Urothelium cell line (cell line): ENCODE measurements at regions not wholly inside any gene's neighbourhood (a gene's known extent, or its start where the extent isn't known, plus 50 kb on each side); places are given as distances from the start of the nearest gene placed in this dataset.
"Not testable (repeated sequence)": the region's sequence is repeated elsewhere in the genome, so short reads cannot be mapped to it uniquely, and the experiment has no call there.

Experiments
- DNase-seq: peaks from one replicate; pipeline ENCODE4 v3.0.0; 2011; ENCODE audit warnings: low spot score, mixed read lengths
- FAIRE-seq: peaks from 2 replicates; lab custom pipeline; 2011; peaks lifted over from hg19 to GRCh38; lab: Jason Lieb, UNC

- FAIRE-seq (no peak), DNase-seq (no peak)
Observed at GRCh38 chr15:62856466-62857246, 185.9 kb upstream of the TPM1 start.

DNA sequence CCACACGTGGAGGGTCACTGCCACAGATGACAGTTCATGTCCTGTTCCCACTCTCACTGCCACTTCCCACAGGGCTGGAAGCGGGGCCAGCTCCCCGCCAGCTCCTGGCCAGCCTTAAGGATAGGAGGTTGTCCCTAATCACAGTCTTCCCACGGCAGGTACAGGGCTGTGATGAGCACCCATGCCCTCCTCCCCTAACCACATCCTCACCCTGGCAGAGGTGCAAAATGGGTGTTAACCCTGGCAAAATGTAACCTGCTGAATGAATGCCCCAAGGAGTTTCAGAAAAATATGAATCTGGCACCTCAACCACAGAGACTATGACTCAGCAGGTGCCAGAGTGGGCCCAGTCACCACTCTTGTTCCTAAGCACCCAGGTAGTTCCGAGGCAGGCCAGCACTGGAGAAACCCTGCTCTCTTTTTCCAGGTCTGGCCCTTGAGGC lies 185.1 kb upstream of the TPM1 start:
- peak; percentile 87 for DNase-seq
- peak; percentile 44 for FAIRE-seq

DNA sequence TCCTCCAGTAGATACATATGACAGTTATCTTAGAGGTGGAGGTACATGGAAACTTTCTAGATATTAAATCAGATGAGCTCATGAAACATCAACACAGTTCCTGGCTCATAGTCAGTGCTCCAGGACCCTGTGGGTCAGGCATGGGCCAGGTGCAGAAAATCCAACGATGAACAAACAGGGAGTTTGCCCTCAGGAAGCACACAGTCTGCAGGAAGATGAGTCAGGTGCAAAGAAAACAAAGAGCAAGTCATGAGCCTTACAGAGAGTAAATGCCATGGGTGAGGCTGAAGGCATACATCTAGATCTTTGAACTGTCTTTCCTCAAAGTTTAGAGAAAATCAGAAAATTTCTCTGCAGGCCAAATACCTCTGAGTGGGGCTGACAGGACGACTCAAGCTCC lies 184.2 kb upstream of the TPM1 start:
- peak; percentile 37 for FAIRE-seq
- no peak for DNase-seq

DNA sequence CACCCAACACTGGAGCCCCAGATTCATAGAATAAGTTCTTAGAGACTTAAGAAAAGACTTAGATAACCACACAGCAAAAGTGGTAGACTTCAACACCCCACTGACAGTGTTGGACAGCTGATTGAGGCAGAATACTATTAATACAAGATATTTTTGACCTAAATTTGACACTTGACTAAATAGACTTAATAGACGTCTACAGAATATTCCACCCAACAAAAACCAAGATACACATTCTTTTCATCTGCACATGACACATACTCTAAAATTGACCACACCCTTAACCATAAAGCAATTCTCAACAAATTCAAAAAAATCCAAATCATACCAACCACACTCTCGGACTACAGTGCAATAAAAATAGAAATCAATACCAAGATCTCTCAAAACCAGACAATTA lies 179.8 kb upstream of the TPM1 start:
- FAIRE-seq, result no peak
- DNase-seq, result no peak

GRCh38 chr15:62866366-62866765 lies 176.2 kb upstream of the TPM1 start:
- FAIRE-seq (no peak), DNase-seq (no peak)

GRCh38 chr15:62867844-62868243 lies 174.7 kb upstream of the TPM1 start:
- FAIRE-seq (no peak), DNase-seq (no peak)

DNA sequence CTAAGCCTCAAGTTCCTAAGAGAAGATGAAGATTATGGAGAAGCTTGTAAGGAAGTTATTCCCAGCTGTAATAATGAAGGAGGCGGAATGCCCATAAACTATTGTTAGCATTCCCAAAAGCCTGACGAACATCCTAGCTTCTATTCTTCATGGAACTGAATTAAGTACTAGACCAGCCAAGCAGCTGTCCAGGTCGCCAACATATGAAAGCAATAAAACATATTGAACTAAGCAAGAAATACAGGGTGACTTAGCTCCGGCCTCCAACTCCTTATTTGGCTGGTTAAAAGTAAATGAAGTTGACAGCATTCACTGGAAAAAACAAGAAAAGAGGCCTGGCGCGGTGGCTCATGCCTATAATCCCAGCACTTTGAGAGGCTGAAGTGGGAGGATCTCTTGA lies 174.0 kb upstream of the TPM1 start:
- DNase-seq, result no peak
- no peak for FAIRE-seq

GRCh38 chr15:62869116-62869515 lies 173.4 kb upstream of the TPM1 start:
- no peak for FAIRE-seq
- DNase-seq, result no peak

DNA sequence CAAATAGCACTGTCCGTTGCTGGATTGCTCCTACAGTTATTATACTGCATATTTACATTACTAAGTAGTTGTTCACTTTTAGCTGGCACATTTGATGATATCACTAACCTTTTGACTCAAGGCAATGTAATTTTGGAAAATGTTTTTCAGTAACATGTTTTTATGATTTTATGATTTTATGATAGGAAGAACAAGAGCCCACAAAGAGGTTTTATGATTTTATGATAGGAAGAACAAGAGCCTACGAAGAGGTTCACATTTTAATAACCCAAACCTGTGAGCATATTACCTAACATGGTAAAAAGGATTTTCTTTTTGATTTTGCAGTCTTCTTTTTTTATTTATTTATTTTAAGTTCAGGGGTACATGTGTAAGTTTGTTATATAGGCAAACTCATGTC lies 172.3 kb upstream of the TPM1 start:
- DNase-seq (no peak), FAIRE-seq (no peak)

DNA sequence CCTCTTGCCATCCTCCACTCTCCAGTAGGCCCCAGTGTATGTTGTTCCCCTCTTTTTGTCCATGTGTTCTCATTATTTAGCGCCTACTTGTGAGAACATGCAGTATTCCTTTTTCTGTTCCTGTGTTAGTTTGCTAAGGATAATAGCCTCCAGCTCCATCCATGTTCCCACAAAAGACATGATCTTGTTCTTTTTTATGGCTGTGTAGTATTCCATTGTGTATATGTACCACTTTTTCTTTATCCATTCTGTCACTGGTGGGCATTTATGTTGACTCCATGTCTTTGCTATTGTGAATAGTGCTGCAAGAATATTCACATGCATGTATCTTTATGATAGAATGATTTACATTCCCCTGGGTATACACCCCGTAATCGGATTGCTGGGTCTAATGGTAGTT lies 171.8 kb upstream of the TPM1 start:
- not testable (repeated sequence) for FAIRE-seq, DNase-seq

- no peak for DNase-seq
Observed at GRCh38 chr15:62873203-62873602, 169.3 kb upstream of the TPM1 start.

GRCh38 chr15:62874064-62874463 lies 168.5 kb upstream of the TPM1 start:
- DNase-seq (no peak), FAIRE-seq (no peak)

More at GRCh38 chr15:62873203-62873602, 169.3 kb upstream of the TPM1 start:
- no peak for FAIRE-seq

DNA sequence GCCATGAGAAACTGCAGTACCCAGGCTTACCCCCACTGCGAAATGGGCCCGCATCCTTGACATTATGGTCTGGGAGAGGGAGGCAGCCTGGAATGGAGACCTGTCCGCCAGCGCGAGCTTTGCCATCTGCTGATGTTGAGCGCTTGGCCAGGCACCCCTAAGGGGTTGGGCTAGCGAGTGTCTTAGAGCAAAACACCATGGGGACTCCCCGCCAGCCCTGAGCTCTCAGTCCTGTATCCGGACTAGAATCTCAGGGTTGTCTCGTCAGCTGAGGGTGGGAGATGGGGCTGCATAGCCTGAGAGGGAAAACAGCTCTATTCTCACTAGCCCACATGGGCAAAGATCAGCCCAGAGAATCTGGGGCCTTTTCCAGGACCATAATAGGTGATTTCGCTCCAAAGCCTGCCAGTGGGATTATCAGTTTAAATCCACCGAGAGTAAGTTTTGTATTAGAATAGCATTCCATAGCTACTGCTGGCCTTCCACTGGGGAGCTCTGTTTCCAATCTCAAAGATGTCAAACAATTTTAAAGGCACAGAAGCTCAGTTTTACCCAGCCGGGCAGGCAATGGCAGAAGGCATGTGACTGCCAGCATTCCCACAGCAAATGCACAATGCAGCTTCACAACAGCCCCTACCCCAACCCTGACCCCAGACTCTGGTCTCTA lies 167.5 kb upstream of the TPM1 start:
- no peak for FAIRE-seq
- DNase-seq, result no peak

DNA sequence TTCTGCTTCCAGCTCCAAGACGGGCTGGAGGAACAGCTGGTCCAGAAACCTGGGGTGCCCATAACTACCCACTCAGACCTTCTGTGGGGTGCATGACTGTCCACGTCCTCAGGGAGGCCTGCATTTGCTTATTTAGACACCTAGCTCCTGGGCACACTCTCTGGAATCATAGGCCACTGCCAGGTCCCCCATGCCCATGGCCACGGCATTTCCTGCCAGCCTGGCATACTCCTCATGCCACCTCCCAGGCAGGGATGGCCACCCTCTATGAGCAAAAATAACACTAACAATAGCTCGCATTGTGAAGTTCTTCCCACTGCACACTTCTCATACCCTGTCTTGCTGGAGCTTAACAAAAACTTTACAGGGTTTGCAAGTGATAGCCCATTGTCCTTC lies 166.9 kb upstream of the TPM1 start:
- FAIRE-seq, result no peak

DNA sequence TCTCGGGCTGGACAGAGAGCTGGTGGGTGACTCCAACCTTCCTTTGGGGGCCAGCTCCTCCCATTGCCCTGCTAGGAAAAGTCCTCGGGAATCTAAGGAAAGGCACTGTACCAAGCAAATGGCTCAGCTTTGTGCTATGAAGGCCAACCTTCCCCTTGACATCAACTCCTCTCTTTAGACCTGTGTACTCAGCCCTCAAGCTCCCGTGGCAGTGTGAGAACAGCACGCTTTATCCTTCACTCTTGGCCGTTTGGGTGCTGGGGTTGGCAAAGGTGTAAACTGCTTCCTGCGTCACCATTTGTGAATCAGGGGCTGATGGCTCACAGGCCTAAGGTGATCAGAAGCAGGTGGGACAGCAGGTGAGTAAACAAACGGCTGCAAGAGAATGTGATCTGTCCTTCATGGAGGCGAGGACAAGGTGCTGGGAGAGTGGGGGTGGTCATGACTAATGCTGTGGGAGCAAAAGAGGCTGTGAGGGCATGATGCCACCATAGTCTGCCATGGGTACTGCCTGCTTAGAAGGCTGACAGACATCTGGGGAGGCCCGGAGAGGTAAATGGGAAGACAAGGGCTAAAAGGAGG lies 165.2 kb upstream of the TPM1 start:
- no peak for FAIRE-seq
- no peak for DNase-seq

More for the DNA sequence above, 166.9 kb upstream of the TPM1 start:
- no peak for DNase-seq

- FAIRE-seq (no peak), DNase-seq (no peak)
Observed at GRCh38 chr15:62878070-62878469, 164.5 kb upstream of the TPM1 start.

GRCh38 chr15:62879770-62880169 lies 162.8 kb upstream of the TPM1 start:
- DNase-seq (no peak), FAIRE-seq (no peak)

GRCh38 chr15:62880278-62880677 lies 162.3 kb upstream of the TPM1 start:
- DNase-seq (no peak), FAIRE-seq (no peak)

DNA sequence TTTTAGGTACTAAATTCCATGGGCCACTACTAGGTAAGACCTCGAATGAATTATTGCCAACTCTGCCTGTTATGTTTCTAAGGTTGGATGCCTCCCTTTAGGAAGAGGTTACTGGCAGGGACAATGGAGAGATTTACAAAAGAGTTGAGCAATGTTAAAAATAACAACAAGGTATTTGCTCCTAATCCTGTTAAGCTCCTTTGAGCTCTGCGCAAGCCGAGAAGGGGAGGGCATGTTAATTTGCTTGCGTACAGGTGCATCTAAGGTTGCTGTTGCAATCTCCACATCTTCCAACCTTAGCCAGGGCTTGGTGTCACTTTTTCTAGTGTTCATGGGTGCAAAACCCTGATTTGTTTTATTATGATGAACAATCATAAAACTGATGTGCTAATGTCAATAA lies 161.5 kb upstream of the TPM1 start:
- no peak for FAIRE-seq
- no peak for DNase-seq

- FAIRE-seq (no peak), DNase-seq (no peak)
Observed at GRCh38 chr15:62883938-62884479, 158.5 kb upstream of the TPM1 start.

GRCh38 chr15:62886431-62887071 lies 156.0 kb upstream of the TPM1 start:
- no peak for FAIRE-seq
- peak; percentile 45 for DNase-seq
